GM21717 (cell line): ENCODE measurements at regions not wholly inside any gene's neighbourhood (a gene's known extent, or its start where the extent isn't known, plus 50 kb on each side); places are given as distances from the start of the nearest gene placed in this dataset.

Experiments
- ATAC-seq: cut with Tn5 transposase; IDR thresholded peaks from one replicate; pipeline ENCODE4 v1.9.1; 2021; ENCODE audit warnings: mild to moderate bottlenecking, moderate library complexity; ENCODE audit not compliant: unreplicated experiment

DNA sequence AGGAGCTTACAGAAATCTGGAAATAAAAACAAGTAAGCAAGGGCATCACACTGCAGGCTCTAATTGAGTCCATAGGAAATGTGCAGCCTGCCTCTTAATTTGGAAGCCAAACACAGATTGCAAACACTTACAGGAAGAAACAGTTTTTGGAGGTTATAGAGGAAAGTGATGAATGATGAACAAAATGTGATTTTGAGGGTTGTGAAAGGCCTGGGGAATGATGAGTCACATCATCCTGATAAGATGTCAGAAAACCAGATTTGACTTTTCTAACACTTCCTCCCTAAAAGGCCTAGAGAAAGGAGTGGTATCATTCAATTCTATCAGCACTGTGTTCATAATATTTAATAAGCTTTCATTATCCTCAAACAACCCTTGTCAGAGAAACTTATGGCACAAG, 96.6 kb upstream of the POU2AF2 start:
- no peak for ATAC-seq

GRCh38 chr11:111148121-111148520, 97.4 kb upstream of the POU2AF2 start:
- no peak for ATAC-seq

- ATAC-seq = no peak
Observed at GRCh38 chr11:111137846-111138245, 107.7 kb upstream of the POU2AF2 start.

DNA sequence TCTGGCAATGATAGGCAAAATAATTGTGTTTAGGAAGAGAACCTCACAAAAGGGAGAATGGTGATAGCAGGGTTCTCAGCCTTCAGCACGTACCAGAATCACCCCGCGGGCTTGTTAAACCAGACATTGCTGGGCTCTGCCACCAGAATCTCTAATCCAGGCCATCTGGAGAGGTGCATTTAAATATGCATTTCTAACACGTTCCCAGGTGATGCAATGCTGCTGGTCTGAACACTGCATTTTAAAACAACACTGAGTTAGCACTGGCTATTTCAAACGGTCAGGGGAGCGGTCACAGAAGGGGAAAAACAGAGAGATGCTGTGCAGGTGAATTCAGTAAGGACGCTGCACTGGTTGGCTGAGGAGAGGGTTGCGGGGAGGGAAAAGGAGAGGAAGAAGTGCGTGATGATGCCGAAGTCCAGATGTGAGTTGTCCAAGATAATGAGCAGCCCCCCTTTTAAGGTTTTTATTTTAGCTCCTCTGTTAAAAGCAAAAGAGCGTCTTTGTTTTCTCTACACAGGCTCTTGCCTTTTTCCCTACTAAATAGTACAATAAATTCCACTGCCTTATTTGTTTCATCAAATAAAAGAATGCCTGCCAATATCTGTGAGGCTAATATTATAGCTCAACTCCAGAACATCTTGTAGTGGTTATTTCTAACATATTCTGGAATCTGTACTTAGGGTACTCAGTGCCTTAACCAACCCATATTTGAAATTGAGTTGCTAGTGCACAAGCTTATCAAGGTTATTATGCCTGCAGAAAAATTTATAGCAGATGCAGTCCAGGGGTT, 109.6 kb upstream of the POU2AF2 start:
- no peak for ATAC-seq

DNA sequence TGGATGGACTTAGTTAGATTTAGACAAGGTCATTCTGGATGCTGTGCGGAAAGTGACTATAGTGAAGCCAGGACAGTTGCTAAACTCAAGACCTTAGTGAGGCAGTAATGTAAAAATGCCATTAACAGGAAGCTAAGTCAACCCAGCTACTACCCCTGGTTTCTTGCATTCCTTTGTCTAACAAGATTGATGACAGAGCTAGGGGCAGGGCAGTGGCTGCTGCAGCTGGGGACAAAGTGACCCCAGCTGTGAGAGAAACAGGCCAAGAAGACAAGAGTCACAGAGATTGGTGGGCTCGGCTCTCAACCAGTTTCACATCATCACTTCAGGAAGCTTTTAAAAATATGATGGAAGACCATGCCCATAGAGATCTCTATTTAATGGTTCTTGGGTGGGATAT, 110.4 kb upstream of the POU2AF2 start:
- no peak for ATAC-seq

GRCh38 chr11:111128076-111128870, 117.3 kb upstream of the POU2AF2 start:
- ATAC-seq = no peak

- ATAC-seq = no peak
Observed at GRCh38 chr11:111124724-111125123, 120.8 kb upstream of the POU2AF2 start.

GRCh38 chr11:111123463-111124398, 121.8 kb upstream of the POU2AF2 start:
- ATAC-seq = peak; percentile 76

- no peak for ATAC-seq
Observed at GRCh38 chr11:111120696-111121302, 124.7 kb upstream of the POU2AF2 start.

GRCh38 chr11:111120161-111120560, 125.4 kb upstream of the POU2AF2 start:
- ATAC-seq = no peak

GRCh38 chr11:111119751-111120150, 125.8 kb upstream of the POU2AF2 start:
- ATAC-seq = no peak

DNA sequence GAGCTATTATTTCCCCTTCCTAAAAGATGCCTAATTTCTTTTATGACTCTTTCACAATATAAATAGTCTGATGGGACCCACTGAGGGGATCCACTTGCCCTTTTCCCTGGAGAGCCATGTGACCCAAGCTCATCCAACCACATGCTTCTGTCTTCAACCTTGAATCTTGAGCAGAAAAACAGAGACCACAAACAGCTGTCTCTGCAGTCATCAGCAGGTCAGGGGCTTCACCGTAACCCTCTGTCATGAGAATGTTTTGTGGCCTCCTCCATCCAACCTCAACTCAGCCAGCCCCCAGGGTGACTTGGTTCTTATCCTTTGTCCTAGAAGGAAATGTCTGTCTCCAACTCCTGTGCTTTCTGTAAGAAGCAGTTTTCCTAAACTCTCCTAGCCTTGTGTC, 129.6 kb upstream of the POU2AF2 start:
- ATAC-seq = no peak

DNA sequence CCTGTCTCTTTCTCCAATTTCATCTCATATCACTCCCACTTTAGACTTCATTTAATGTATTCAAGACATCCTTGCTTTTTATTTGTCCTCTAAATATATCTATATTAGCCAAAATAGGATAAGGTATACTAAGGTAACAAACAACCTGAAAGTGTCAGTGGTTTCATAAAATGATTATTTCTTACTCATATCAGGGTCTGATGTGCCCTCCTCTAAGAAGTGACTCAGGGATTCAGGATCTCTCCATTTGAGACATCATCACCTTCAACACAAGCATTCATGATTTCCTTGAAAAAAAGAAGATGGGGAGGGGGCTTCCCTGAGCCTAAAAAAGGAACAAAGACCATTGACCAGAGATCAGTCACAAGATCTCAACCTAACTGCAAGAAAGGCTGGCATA, 131.4 kb upstream of the POU2AF2 start:
- no peak for ATAC-seq

DNA sequence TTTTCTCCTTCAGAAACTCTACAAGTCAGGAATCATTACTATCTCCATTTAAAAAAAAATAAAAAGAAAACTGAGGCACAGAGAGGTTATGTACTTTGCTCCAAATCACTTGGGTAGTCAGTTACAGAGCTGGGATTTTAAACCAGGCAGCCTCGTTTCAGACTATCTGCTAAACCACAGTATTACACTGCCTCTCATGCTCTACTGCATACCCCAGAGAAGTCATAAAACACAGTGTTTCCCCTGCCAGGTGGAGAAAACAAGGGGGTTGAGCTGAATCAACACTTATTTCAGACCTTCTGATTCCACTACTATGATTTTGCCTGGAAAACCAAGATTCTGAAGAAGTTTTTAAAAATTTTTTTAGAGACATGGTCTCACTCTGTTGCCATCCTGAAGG, 132.9 kb upstream of the POU2AF2 start:
- no peak for ATAC-seq

DNA sequence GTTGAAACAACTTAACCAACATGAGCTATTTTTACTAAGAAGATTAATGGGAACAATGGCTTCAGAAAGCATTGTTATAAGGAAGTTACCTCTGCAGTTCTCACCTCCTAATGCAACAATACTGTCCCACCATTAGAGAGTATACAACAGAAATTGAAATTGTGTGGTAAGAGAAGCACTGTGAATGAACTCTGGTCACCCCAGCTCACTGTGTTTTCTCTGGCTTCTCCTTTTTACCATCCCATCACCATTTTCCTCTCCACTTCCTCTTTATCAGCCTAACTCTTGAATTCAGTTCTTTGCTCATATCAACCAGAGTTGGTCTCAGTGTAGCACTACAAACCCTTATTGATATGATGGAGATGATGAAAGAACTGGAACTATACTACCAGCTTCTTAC, 138.0 kb upstream of the POU2AF2 start:
- peak; percentile 56 for ATAC-seq

DNA sequence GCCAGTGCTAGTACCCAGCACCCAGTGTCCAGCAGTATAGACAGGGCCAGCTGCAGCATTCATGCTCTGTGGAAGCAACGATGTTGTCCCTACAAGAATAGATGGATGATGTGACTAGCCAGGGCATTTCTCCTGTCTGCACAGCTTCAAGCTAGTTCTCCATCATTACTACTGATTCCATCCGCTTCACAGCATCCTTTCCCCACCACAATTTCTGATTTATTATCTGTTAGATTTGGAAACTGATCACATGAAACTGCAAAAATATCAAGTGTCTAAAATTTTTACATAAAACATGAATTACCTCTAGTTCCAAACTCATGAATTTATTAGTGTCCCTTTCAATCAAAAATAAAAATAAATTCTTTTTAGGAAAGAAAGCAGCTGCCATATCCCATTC, 138.9 kb upstream of the POU2AF2 start:
- ATAC-seq = no peak

DNA sequence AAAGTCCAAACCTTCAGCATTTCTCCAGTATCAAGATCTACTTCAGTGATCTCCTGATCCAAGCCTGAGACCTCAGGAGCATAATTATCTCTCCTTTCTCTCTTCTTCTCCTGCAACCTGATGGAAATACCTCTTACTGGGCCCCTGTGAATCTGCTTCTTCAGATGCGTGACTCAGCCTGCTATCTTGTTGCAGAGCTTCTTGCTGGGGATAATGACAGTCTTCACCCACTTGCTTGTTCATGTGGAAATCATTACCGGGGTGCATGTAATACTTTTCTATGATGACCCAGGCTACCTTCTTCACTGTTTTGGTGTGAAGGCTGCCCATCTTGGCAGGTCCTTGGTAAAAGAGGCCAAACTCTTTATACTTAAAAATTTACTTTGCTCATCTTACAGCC, 140.0 kb upstream of the POU2AF2 start:
- no peak for ATAC-seq

DNA sequence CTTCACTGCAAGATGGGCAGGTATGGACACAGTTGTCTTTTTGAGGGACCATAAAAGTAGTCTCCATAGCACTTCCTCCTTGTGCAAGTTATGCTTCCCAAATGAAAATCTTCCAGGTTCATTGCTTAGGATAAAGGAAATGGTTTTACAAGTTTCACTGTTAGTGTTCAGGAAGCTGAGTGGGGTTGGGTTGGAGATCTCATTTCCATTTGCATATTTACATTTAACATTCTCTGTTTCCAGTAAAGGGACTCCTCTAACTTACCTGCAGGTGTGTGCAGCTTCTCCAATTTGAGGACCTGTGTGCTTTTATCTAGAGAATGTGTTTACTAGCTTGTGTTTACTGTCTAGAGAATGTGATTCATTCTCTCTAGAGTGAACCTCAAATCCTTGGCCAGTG, 141.3 kb upstream of the POU2AF2 start:
- ATAC-seq = no peak

- ATAC-seq = no peak
Observed at GRCh38 chr11:111101881-111102280, 143.6 kb upstream of the POU2AF2 start.

DNA sequence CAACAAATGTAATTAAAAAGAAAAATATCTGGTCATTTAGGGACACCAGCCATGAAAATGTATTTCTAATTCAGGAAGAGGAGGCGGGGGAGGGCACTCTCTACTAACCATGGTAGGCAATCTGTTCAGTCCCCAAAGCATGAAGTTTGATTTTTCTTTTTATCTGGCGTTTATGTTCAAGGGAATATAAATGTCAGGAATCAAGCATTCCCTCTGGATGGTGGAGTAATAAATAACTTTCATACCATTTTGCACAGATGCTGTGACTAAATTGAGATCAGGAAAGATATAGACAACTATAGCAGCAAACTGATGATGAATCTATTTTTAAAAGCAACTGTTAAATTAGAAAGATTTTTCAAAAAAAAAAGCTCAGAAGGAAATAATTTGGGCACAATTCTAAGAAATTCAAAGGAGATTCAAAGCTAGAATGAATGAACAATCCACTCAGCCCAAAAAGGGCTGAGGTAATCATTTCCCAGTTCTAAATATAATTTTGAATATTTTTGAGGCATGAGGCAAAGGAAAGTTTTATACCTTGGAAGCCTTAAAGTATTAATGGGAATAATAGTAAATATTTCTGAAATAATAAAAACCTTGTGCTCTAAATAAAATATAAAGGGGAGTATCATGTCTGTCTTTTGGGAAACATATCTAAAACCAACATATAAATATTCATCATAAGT, 146.4 kb upstream of the POU2AF2 start:
- ATAC-seq = no peak
